Fibroblast of skin of scalp (primary cell): ENCODE measurements at regions not wholly inside any gene's neighbourhood (a gene's known extent, or its start where the extent isn't known, plus 50 kb on each side); places are given as distances from the start of the nearest gene placed in this dataset.

ENCODE experiments used
- DNase-seq: peaks from one replicate; pipeline ENCODE4 v3.0.0-alpha.2; 2013

DNA sequence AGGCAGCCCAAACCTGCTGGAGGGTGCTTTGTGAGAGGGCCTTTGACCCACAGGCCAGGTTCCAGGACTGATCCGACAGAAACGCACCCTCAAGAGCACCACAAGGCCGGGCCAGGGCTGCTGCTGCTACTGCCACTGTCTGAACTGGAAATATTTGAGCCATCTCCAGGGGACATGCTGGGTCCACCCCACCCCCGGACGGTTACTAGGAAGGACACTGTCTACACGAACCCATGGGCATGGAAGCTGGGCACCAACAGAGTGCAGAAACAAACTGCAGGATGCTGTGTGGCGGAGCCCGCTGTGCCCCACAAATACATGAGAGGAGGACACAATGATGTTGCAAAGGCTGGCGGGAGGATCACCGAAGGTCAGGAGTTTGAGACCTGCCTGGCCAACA is 283.7 kb downstream of the CTTN start:
- DNase-seq = no peak

DNA sequence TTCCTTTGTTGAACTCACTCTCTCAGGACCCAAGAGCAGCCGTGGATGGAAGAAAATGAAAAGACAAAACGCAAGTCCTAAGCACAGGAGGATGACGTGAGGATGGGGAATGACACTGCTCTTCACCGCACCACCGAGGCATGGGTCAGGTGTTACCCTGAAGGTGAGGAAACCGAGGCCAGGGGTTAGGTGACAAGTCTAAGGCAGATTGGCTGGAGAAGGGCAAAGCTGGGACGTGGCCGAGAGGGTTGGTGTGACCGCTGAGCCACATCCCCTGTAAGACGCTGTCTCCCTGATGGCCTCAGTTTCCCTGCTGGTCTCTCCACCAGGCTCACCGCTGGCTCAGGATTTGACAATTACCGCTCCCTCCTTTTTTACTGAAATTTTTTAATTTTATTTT is 284.4 kb downstream of the CTTN start:
- DNase-seq = no peak

DNA sequence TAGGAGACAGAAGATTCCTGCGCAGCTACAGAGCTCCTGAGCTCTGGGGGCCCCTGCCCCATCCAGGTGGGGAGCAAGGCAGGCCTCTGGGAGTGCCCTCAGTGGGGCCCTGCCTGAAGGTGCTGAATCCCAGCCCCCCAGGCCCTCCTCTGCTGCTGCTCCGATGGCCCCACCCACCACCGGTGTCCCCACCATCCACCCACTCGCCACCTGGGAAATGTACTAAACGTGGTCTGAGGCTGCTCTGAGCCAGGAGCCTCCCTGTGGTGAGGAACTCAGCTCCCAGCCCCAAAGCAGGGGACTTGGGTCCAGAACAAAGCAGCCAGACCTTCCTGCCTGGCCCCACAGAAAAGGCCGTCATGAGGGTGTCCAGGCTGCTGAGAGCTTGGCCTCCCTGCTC is 289.4 kb downstream of the CTTN start:
- no peak for DNase-seq

- no peak for DNase-seq
Measured at GRCh38 chr11:70688142-70688541, 289.8 kb downstream of the CTTN start.

DNA sequence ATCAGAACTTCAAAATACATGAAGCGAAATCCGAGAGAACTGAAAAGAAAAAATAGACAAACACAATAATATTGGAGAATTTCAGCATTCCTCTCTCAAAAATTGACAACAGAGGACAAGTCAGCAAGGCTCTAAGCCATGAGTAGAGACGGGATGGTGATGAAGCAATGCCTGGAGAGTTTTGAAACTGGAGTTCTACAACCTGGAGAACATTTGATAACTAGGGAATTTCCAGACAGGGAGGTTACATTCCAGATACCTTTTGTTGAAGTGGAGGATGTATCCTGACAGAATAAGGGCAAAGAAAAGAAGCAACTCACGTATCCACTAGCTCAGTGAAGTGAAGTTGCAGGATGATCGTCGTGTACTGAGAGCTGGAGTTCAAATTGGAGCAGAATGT is 291.4 kb downstream of the CTTN start:
- DNase-seq = no peak

DNA sequence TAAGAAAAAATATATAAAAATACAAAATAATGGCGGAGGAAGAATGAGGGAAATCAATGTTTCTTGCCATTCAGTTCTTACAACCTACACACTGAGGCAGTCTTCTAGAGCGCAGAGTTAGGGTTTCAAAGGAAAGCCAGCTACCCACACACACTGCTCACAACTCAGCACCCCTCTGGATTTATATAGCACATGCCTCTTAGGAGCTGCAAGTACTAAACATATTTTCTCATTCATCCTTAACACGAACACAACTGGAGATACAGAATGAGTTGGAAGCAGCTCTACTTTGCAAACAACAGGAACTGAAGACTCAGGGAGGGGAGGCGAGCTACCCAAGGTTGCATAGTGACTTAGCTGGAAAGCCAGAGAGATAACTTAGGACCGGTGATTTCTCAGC is 293.8 kb downstream of the CTTN start:
- DNase-seq = no peak

DNA sequence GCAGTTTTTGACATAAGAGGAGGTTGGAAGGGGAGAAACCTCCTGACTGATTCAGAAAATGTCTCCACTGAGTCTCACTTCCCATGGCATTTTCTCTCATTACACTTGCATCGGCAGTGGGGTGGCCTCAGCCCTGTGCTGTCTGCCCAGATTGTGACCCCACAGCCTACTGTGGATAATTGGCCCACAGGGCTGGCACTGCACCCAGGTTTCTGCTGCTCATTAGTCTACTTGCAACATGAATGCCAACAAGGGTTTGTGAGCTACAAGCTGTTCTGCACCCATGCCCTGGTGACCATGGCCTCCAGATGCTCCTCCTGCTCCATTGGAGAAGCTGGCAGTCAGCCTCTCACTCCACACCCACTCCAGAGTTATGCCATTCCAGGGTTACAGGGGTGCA is 296.0 kb downstream of the CTTN start:
- no peak for DNase-seq

DNA sequence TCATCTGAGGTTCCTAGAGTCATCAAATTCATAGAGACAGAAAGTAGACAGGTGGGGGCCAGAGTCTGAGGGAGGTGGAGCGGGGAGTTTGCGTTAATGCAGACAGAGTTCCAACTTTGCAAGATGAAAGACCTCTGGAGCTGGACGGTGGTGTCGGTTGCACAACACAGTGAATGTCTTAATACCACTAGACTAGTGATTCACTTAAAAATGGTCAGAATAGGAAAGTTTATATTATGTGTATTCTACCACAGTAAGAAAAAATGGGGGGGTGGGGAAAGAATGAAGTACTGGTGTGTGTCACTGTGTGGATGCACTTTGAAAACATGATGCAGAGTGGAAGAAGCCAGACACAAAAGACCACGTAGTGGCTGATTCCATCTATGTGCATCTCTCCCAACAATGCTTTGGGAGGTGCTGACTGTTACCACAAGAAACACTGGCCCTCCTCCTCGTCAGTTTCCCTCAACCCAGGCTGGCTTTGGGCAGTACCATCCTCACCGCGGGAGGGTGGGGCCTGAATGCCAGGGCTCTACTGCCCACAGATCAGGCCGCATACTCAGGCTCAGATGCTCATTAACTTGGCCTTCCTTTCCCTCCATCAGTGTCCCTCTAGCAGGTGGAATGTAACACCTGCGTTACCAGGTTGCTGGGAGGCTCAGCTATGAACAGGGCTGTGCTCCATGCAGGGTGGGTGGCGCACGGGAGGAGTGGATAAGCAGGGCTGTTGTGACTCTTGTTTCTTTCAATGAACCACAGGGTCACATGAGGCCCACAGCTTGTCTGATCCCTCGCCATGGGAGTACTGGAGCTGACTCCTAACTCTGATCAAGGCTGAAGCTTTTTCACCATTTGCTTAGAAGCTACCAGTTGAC is 297.0 kb downstream of the CTTN start:
- DNase-seq = no peak

GRCh38 chr11:70696076-70696475 is 297.7 kb downstream of the CTTN start:
- DNase-seq = no peak

- DNase-seq = no peak
Measured at GRCh38 chr11:70696564-70696963, 298.2 kb downstream of the CTTN start.

GRCh38 chr11:70697701-70698100 is 299.4 kb downstream of the CTTN start:
- no peak for DNase-seq

DNA sequence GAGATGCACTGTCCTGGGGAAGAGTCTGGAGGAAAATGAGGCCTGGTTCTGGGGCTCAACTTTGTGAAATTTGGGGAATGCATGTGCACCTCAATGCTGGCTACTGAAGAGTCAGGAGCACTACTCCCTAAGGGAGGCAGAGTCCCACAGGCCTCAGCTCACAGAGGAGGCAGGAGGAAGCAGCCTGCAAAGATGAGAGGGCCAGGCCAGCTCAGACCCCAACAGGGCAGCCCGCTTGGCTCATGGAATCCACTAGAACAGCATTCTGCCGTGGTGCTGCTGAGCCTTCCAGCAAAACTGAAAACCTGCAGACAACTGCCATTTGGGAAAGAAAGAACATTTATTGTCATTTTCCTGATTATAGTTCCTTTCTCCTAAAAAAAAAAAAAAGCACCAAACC is 300.5 kb downstream of the CTTN start:
- DNase-seq = no peak

DNA sequence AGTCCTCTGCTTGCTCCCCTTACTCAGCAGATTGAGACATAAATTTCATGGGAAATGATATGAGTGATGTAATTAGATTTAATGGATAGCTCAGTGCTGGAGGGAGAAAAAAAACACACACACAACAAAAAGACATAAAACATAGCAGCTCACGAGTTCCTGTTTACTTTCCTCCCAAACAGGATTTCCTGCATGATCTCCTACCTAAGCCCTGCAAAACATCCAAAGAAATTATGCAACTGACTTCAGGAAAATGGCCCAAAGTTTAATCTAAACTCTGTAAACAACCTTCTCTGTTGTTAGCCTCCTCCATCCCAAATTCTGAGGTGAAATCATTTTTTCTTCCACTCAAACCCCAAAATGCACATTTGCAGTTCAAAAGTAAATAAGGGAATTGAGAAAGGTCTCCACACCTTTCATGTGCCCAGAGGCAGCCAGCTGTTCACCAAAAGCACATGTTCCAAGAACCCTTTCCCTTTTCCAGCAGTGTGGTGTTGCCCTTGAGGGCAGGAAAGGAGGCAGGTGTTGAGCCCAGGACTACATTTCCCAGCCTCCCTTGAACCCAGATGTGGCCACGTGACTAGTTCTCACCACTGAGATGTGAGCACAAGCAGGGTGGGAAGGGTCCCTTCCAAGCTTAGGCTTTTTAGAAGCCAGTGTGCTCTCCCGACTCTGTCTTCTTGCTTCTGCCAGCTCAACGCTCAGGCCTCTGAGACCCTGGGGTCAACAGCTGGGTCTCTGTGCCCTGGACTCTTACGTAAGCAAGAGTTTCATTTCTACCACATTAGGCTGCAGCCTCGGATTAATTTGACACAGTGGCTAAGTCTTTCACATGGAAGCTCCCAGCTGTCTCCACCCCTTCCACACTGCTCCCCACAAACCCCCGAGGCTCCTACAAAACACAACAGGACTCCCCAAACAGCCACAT is 301.2 kb downstream of the CTTN start:
- DNase-seq = no peak

GRCh38 chr11:70700453-70700852 is 302.1 kb downstream of the CTTN start:
- DNase-seq = no peak

- DNase-seq = no peak
Measured at GRCh38 chr11:70700871-70701270, 302.5 kb downstream of the CTTN start.

DNA sequence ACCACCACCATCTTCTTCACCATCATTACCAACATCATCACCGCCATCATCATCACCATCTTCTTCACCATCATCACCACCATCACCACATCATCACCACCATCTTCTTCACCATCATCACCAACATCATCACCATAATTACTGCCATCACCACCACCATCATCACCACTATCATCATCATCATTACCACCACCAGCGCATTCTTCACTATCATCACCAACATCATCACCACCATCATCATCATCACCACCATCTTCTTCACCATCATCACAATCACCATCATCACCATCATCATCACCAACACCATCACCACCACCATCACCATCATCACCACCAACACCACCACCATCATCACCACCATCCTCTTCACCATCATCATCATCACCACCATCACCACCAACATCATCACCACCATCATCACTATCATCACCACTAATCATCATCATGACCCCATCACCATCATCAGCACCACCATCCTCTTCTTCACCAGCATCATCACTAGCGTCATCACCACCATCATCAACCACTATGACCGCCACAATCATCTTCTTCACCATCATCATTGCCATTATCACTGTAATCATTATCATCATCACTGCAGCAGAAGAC is 303.8 kb downstream of the CTTN start:
- no peak for DNase-seq

GRCh38 chr11:70703141-70704064 is 305.1 kb downstream of the CTTN start:
- DNase-seq = no peak

DNA sequence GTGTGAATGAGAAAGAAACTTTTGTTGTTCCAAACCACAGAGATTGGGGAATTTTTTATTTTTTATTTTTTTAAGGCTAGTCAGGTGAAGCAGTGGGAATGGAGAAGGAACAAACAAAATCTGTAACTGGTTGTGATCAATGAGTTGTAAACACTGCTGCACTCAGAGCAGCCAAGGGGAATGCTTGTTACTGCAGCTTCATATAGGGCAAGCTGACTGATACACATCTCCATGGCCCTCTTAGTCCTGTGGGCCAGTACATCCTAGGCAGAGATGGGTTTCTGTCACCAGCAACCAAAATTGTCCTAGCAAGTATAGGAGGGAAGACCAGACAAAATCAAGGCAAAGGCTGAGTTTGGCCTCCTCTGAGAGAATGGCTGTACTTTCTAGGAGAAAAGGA is 306.8 kb downstream of the CTTN start:
- DNase-seq = no peak

DNA sequence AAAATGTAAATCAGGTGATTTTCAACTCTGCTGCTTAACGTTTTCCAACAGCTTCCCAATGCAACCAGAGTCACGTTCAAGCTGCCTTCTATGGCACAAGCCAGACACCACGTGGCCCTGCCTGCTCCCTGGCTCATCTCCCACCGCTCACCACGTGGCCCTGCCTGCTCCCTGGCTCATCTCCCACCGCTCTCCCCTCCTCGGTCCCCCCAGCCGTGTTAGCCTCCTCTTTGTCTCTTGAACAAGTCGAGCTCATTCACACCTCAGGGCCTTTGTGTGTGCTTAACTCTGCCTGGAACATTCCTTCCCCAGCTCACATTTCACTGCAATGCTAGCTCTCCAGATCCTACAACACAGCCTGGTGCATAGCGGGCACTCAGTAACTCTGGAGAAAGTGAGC is 307.6 kb downstream of the CTTN start:
- no peak for DNase-seq

GRCh38 chr11:70707821-70708220 is 309.5 kb downstream of the CTTN start:
- DNase-seq = no peak

DNA sequence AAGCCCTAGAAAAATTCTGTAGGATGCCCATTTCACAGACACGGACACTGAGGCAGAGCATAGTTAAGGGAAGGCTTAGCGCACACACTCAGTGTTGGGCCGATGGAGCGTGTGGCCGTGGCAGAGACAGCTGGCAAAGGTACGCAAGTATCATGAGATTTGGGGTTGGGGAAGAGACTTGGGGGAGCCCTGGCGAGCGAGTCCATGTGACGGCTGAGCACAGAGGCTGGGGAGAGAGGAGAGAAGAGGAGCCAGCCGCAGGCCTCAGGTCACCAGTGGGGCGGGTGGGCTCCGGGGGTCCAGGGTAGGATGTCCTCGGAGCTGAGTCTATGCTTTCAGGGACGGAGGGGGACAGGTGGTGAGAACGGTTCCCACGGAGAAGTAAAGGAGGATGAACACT is 311.3 kb downstream of the CTTN start:
- no peak for DNase-seq

GRCh38 chr11:70710192-70710591 is 311.9 kb downstream of the CTTN start:
- DNase-seq = no peak
